HG02678 (cell line): ENCODE measurements at regions not wholly inside any gene's neighbourhood (a gene's known extent, or its start where the extent isn't known, plus 50 kb on each side); places are given as distances from the start of the nearest gene placed in this dataset.
"Not testable (repeated sequence)": the region's sequence is repeated elsewhere in the genome, so short reads cannot be mapped to it uniquely, and the experiment has no call there.

Experiments used
- ATAC-seq: cut with Tn5 transposase; IDR thresholded peaks from one replicate; pipeline ENCODE4 v1.9.1; 2021; ENCODE audit warnings: mild to moderate bottlenecking, moderate library complexity; ENCODE audit not compliant: unreplicated experiment

DNA sequence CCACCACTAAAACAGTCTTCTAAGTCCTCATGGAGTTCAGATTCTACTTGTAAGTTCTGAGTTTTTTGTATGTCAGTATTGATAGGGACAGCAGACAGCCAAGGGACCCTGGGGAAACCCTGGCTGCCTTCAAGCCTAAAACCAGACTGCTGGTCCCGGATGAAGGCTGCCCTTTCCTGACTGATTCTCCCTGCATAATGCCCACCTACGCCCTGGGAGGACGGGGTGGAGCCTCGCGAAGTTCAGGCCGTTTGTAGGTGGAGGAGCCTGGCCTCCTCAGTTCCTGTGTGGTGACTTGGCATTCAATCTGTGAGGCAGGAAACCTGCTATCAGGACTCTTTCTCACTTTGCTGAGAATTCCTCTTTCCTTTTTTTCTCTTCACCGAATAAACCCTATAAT lies 120.3 kb upstream of the LGSN start:
- no peak for ATAC-seq

DNA sequence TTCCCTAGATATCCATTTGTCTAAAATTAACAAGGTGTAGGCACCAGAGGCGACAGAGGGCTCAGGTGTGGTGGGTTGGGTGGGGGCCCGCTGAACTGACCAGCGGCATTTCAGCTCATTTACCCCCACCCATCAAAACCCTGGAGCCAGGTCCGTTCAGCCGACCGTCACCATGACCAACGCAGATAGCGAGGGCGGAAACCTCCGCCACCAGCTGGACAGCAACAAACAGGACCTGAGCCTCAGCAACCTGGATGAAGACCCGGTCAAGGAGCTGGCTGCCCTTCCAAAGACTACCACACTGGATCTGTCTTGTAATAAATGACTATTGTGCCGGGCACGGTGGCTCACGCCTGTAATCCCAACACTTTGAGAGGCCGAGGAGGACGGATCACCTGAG lies 120.8 kb upstream of the LGSN start:
- no peak for ATAC-seq

GRCh38 chr6:63441266-63441956 lies 121.6 kb upstream of the LGSN start:
- no peak for ATAC-seq

DNA sequence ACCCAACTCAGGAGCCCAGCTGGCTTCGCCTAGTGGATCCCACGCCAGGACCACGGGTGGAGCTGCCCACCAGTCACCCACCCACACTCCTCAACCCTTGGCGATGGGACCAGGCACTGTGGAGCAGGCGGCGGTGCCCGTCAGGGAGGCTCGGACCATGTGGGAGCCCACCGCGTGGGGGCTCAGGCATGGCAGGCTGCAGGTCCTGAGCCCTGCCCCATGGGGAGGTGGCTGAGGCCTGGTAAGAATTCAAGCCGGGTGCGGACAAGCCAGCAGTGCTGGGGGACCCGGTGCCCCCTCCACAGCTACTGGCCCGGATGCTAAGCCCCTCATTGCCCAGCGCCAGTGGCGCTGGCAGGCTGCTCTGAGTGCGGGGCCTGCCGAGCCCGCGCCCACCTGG lies 123.1 kb upstream of the LGSN start:
- ATAC-seq: no peak

GRCh38 chr6:63444768-63445167 lies 125.0 kb upstream of the LGSN start:
- no peak for ATAC-seq

GRCh38 chr6:63446405-63446804 lies 125.9 kb upstream of the LOC128125822 start:
- ATAC-seq: no peak

- no peak for ATAC-seq
These were observed 125.1 kb upstream of the LOC128125822 start for GRCh38 chr6:63447134-63447533.

- ATAC-seq: no peak
These were observed 124.1 kb upstream of the LOC128125822 start for GRCh38 chr6:63448229-63448628.

DNA sequence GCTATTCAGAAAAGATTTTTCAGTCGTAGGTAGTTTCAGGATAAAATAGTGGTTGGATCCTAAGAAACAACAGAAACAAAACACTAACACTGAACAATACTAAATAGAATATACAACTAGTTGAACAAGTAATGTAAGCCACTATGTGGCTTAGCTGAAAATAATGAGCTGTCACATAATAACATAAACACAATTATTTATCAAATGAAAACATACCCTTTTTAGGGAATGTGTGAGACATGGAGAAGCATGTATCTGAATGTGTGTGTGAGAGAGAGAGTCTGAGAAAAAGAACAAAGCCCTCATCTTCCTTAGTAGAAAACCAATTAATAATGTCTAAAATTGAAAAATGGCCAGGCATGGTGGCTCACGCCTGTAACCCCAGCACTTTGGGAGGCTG lies 122.6 kb upstream of the LOC128125822 start:
- ATAC-seq: no peak

GRCh38 chr6:63451238-63451637 lies 121.0 kb upstream of the LOC128125822 start:
- ATAC-seq: no peak

DNA sequence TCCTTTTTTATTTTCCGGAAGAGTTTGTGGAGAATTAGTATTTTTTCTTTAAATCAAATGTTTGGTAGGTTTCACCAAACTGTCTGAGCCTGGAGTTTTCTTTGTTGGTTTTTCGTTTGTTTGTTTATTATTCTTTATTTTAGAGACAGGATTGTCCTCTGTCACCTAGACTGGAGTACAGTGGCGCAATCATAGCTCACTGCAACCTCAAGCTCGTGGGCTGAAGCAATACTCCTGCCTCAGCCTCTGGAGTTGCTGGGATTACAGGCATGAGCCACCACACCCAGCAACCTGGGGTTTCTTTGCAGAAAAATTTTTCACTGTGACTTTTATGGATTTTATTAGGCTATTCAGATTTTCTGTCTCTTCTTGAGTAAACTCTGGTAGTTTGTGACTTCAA lies 120.2 kb upstream of the LOC128125822 start:
- ATAC-seq: no peak

GRCh38 chr6:63456734-63457133 lies 115.5 kb upstream of the LOC128125822 start:
- ATAC-seq: no peak

DNA sequence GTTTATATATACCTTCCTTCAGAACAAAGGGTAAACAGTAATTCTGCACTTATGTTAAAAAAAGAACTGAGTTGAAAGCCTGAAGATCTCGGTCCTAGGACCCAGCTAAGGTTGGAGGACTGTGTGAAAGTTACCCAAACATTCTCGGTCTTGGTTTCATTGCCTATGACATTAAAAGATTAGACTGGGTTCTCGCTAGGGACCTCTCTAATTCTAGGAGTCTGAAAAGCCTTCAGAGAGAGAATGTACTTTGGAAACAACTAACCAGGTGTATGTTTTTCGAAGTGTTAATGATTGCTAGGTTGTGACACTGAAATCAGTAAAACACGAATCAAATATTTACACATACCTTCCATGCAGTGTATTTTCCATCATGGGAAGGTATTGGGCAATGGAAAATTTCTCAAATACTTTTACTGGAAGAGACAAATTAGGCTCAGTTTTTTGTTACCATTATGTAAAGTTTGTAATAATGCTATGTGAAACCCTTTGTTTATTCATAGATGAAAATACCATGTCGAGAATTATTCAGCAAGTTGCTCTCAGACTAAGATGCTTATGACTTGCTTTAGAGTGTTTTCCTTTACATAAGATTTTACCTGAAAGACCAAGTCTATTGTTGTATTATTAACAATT lies 113.7 kb upstream of the LOC128125822 start:
- ATAC-seq: peak; percentile 89

DNA sequence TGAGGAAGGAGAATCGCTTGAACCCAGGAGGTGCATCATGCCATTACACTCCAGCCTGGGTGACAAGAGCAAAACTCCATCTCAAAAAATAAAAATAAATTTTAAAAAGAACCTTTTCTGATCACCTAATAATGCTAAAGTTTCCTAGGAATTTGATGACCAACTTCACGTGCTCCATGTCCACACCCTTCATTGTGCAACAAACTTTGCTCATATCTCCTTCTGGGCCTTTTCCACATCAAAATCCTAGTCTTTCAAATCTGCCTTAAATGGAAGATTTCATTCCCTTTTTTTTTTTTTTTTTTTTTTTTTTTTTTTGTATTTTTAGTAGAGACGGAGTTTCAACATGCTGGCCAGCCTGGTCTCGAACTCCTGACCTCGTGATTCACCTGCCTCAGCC lies 112.5 kb upstream of the LOC128125822 start:
- ATAC-seq: no peak

DNA sequence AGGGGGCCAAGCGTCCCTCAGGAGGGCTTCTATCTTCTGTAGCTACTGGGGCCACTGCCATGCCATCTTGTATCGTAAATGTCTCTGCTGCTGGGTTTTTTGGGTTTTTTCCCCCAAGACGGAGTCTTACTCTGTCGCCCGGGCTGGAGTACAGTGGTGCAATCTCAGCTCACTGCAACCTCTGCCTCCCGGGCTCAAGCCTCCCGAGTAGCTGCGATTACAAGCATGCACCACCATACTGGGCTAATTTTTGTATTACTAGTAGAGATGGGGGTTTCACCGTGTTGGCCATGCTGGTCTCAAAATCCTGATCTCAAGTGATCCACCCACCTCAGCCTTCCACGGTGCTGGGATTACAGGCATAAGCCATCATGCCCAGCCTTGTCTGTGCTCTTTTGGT lies 111.3 kb upstream of the LOC128125822 start:
- ATAC-seq: no peak

DNA sequence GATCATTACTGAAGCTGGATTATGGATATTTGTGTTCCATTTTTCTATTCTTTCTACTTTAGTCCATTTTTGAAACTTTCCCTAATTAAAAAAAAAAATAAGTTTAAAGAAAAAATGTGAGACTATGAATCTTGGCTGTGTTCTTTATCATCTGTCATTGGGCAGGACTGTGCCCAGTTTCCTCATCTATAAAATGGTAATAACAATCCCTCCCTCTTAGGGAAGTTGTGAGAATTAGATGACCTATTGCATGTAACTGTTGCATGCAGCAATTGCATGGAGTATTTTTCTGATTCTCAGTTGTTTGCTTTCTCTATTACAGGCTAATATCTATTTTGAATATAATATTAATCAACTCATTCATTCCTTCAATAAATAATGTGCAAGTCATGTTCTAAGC lies 108.2 kb upstream of the LOC128125822 start:
- no peak for ATAC-seq

GRCh38 chr6:63465750-63466149 lies 106.5 kb upstream of the LOC128125822 start:
- ATAC-seq: no peak

GRCh38 chr6:63466242-63466733 lies 106.0 kb upstream of the LOC128125822 start:
- ATAC-seq: no peak

DNA sequence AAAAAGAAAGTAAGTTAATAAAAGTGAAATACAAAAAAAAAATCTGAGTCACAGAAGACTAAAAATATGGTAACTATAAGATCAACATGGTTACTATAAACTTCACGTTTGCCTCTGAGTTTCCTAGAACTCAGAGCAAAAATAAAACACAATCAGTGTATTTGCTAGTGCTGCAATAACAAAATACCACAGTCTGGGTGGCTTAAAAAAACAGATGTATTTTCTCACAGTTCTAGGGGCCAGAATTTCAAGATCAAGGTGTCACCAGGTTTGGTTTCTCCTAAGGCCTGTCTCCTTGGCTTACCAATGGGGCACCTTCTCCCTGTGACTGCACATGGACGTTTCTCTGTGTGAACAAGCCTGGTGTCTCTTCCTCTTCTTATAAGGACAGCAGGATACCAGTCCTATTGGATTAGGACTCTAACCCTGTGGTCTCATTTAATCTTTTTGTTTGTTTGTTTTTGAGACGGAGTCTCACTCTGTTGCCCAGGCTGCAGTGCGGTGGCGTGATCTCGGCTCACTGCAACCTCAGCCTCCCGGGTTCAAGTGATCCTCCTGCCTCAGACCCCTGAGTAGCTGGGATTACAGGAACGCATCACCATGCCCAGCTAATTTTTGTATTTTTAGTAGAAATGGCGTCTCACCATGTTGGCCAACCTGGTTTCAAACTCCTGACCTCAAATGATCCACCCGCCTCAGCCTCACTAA lies 104.9 kb upstream of the LOC128125822 start:
- ATAC-seq: no peak

DNA sequence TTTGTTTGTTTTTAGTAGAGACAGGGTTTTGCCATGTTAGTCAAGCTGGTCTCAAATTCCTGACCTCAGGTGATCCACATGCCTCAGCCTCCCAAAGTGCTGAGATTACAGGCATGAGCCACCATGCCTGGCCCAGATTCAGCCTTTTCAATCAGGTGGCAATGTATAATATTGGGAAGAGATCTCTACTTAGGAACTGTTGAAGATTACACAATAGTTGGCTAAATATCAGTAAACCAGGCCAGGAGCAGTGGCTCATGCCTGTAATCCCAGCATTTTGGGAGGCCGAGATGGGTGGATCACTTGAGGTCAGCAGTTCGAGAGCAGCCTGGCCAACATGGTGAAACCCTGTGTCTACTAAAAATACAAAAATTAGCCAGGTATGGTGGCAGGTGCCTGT lies 101.1 kb upstream of the LOC128125822 start:
- ATAC-seq: not testable (repeated sequence)

DNA sequence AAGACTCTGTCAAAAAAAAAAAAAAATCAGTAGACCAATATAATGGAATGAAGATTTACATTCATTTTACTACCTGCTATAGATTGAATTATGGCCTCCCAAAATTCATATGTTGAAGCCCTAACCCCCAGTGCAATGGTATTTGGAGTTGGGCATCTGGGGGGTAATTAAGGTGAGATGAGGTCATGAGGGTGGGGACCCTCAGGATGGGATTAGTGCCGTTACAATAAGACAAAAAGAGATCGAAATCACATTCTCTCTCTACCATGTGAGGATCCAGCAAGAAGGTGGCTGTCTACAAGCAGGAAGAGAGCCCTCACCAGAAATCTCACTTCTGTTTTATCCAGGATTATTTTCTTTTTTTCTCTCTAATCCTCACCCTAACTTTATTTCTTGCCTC lies 100.6 kb upstream of the LOC128125822 start:
- ATAC-seq: no peak

DNA sequence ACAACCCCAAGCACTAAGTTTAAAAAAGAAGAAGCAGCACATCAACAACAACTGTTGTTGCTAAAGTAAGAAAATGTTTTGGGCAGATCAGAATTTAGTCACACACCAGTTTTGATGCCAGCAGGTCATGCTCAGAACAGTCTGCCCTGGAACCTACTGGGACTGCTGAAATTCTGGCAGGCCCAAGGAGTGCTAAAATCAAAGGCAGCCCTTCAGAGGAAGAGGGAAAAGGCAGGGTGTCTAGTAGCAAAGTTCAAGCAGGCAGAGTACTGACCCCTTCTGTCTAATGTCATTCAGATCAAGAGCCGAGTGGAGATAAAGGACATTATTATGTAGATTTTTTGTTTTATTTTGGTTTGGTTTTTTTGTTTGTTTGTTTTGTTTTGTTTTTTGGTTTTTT lies 96.6 kb upstream of the LOC128125822 start:
- no peak for ATAC-seq
